GM12892 (cell line): ENCODE measurements at regions not wholly inside any gene's neighbourhood (a gene's known extent, or its start where the extent isn't known, plus 50 kb on each side); places are given as distances from the start of the nearest gene placed in this dataset.

ENCODE experiments used
- POLR2A ChIP-seq: IDR thresholded peaks from 2 replicates; pipeline ENCODE4 v1.6.1; 2011; ENCODE audit warnings: low read depth, low read length, control low read depth
- POLR2AphosphoS5 ChIP-seq: IDR thresholded peaks from 2 replicates; pipeline ENCODE4 v1.6.1; 2011; ENCODE audit warnings: low read depth, low read length, control low read depth
- TAF1 ChIP-seq: IDR thresholded peaks from 2 replicates; pipeline ENCODE4 v1.6.1; 2011; ENCODE audit warnings: low read depth, mild to moderate bottlenecking, control low read depth, low read length, borderline replicate concordance

DNA sequence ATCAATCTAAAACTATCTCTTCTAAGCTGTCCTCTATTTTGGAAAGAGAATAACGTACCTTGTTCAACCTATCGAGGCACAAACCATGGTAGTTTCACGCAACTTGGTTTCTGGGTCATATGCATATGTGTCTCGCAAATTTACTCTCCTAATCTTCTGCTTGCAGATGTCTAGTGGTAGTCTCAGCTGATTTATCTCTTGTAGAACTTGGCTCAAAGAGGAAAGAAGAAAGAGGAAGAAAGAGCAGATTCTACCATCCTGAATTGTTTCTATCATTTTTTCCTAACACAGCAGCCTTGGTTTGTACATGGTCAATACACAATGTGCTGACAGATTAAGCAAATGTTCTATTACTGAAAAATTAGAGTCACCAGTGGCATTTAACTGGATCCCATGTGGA, 282.3 kb downstream of the SPRY2 start:
- TF ChIP-seq POLR2AphosphoS5 (no peak), POLR2A (no peak), TAF1 (no peak)
